K562 (cell line): ENCODE measurements at regions not wholly inside any gene's neighbourhood (a gene's known extent, or its start where the extent isn't known, plus 50 kb on each side); places are given as distances from the start of the nearest gene placed in this dataset.

Experiments
- ADNP ChIP-seq: fragments of 200-800 bp; sonication (Bioruptor generic); IDR thresholded peaks from 2 replicates; pipeline ENCODE4 v1.6.1; 2016; ENCODE audit warnings: missing genetic modification characterization, missing compliant biosample characterization
- BRCA1 ChIP-seq, 2 experiments: fragments of 450-650 bp in 1 of 2; sonication (generic) in 1 of 2; formaldehyde crosslinking in 1 of 2; IDR thresholded peaks; 2 replicates each; pipeline versions ENCODE4 v1.5.0 to v1.6.1; 2017 to 2020; ENCODE audit warnings: mild to moderate bottlenecking in 1 of 2, missing genetic modification reagents in 1 of 2
- CBFA2T2 ChIP-seq: fragments of 450-650 bp; conservative IDR thresholded peaks from 2 replicates; pipeline ENCODE4 v1.6.1; 2017; ENCODE audit warnings: mild to moderate bottlenecking
- CHAMP1 ChIP-seq: fragments of 450-650 bp; IDR thresholded peaks from 2 replicates; pipeline ENCODE4 v1.6.1; 2016; ENCODE audit warnings: mild to moderate bottlenecking
- DPF2 ChIP-seq: fragments of 450-650 bp; IDR thresholded peaks from 2 replicates; pipeline ENCODE4 v1.6.1; 2016
- HDAC8 ChIP-seq: fragments of 450-650 bp; IDR thresholded peaks from 2 replicates; pipeline ENCODE4 v1.6.1; 2016; ENCODE audit warnings: mild to moderate bottlenecking, missing genetic modification characterization, moderate library complexity, missing compliant biosample characterization
- HLTF ChIP-seq: fragments of 450-650 bp; IDR thresholded peaks from 2 replicates; pipeline ENCODE4 v1.6.1; 2016
- IFI16 ChIP-seq: fragments of 250-450 bp; sonication (Bioruptor Pico); IDR thresholded peaks from 2 replicates; pipeline ENCODE4 v2.1.2; 2022; ENCODE audit warnings: mild to moderate bottlenecking, inconsistent platforms
- KAT7 ChIP-seq: sonication (generic); formaldehyde crosslinking; IDR thresholded peaks from 2 replicates; pipeline ENCODE4 v1.8.0; 2022; ENCODE audit warnings: missing genetic modification reagents, mild to moderate bottlenecking, borderline replicate concordance
- NBN ChIP-seq: fragments of 450-650 bp; IDR thresholded peaks from 2 replicates; pipeline ENCODE4 v1.6.1; 2016; ENCODE audit warnings: low read depth, mild to moderate bottlenecking
- POLR2AphosphoS5 ChIP-seq: IDR thresholded peaks from 2 replicates; pipeline ENCODE4 v1.6.1; 2011; ENCODE audit warnings: mild to moderate bottlenecking, low read depth, low read length, moderate library complexity; ENCODE audit not compliant: control insufficient read depth, insufficient read depth
- PTTG1 ChIP-seq: fragments of 450-650 bp; IDR thresholded peaks from 2 replicates; pipeline ENCODE4 v1.6.1; 2016; ENCODE audit warnings: low read depth, mild to moderate bottlenecking, missing genetic modification characterization, missing compliant biosample characterization
- PYGO2 ChIP-seq: fragments of 450-650 bp; IDR thresholded peaks from 2 replicates; pipeline ENCODE4 v1.6.1; 2016; ENCODE audit warnings: mild to moderate bottlenecking, missing genetic modification characterization, moderate library complexity, missing compliant biosample characterization
- RB1 ChIP-seq: fragments of 450-650 bp; IDR thresholded peaks from 2 replicates; pipeline ENCODE4 v1.6.1; 2017; ENCODE audit warnings: low read depth, mild to moderate bottlenecking
- SAFB ChIP-seq: fragments of 200-400 bp; formaldehyde crosslinking; IDR thresholded peaks from 2 replicates; pipeline ENCODE4 v1.6.1; 2017; ENCODE audit warnings: low read depth, low read length, borderline replicate concordance
- SAFB2 ChIP-seq: fragments of 200-400 bp; formaldehyde crosslinking; IDR thresholded peaks from 2 replicates; pipeline ENCODE4 v1.6.1; 2018; ENCODE audit warnings: borderline replicate concordance, low read length, low read depth, moderate library complexity; ENCODE audit not compliant: severe bottlenecking
- SNRNP70 ChIP-seq: fragments of 200-400 bp; formaldehyde crosslinking; optimal IDR thresholded peaks from 2 replicates; pipeline ENCODE3; 2017; ENCODE audit warnings: low read depth, low read length
- TCF7L2 ChIP-seq: fragments of 150-350 bp; IDR thresholded peaks from 2 replicates; pipeline ENCODE4 v1.6.1; 2016; ENCODE audit warnings: low read depth, mild to moderate bottlenecking, low read length, moderate library complexity
- ZNF384 ChIP-seq: IDR thresholded peaks from 2 replicates; pipeline ENCODE4 v1.6.1; 2012; ENCODE audit warnings: low read depth, low read length, improper control_type of control experiment
- ZNF511 ChIP-seq: sonication (generic); formaldehyde crosslinking; IDR thresholded peaks from 2 replicates; pipeline ENCODE4 v1.8.0; 2022; ENCODE audit warnings: mild to moderate bottlenecking, missing genetic modification reagents
- TF ChIP-seq, protein P1 (sequence below), 3 experiments: fragments of 200-800 bp in 1 of 3; fragments of 250-450 bp in 1 of 3; fragments of 450-650 bp in 1 of 3; sonication (Bioruptor Pico) in 1 of 3; sonication (Bioruptor generic) in 1 of 3; formaldehyde crosslinking in 1 of 3; IDR thresholded peaks; 2 replicates each; pipeline versions ENCODE4 v1.6.1 to v1.8.0; 2016 to 2022; ENCODE audit warnings: mild to moderate bottlenecking in 2 of 3, missing genetic modification characterization in 2 of 3, missing compliant biosample characterization in 1 of 3, moderate library complexity in 1 of 3
- TF ChIP-seq, protein P2 (sequence below): fragments of 450-650 bp; formaldehyde crosslinking; IDR thresholded peaks from 2 replicates; pipeline ENCODE4 v1.4.0; 2020; ENCODE audit warnings: mild to moderate bottlenecking, moderate library complexity

DNA sequence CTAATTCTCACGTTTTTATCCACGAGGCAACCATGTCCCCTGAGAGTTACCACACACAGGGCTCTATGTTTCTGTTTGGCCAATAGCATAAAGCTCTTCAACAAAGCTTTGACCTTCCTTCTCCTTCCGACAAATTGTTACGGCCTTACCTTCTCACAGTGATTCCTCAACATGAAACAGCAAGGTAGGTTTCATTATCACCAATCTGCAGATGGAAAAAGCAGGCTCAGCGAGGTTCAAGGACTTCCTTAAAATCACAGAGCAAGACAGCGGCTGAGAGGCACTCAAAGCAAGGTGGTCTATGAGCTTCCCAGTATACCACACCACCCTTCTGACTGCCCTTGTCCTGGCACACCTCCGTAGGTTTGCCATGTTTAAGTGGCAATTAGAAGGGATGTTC, 360.0 kb downstream of the CD83 start (continued):
- TF ChIP-seq, protein P1, sequence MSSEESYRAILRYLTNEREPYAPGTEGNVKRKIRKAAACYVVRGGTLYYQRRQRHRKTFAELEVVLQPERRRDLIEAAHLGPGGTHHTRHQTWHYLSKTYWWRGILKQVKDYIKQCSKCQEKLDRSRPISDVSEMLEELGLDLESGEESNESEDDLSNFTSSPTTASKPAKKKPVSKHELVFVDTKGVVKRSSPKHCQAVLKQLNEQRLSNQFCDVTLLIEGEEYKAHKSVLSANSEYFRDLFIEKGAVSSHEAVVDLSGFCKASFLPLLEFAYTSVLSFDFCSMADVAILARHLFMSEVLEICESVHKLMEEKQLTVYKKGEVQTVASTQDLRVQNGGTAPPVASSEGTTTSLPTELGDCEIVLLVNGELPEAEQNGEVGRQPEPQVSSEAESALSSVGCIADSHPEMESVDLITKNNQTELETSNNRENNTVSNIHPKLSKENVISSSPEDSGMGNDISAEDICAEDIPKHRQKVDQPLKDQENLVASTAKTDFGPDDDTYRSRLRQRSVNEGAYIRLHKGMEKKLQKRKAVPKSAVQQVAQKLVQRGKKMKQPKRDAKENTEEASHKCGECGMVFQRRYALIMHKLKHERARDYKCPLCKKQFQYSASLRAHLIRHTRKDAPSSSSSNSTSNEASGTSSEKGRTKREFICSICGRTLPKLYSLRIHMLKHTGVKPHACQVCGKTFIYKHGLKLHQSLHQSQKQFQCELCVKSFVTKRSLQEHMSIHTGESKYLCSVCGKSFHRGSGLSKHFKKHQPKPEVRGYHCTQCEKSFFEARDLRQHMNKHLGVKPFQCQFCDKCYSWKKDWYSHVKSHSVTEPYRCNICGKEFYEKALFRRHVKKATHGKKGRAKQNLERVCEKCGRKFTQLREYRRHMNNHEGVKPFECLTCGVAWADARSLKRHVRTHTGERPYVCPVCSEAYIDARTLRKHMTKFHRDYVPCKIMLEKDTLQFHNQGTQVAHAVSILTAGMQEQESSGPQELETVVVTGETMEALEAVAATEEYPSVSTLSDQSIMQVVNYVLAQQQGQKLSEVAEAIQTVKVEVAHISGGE (CRISPR knock-in tag; IDR thresholded peaks at IDR 0.05), result no peak
- TF ChIP-seq IFI16 (CRISPR knock-in tag) (no peak), SAFB (no peak), PYGO2 (tag) (no peak), RB1 (no peak), PTTG1 (tag) (no peak), CHAMP1 (no peak), HDAC8 (tag) (no peak), ADNP (tag) (peak; percentile 9; the same call in 1 of the 2 replicates), ZNF384 (no peak), HLTF (no peak), KAT7 (CRISPR knock-in tag) (no peak; the same call in 1 of the 2 replicates), DPF2 (no peak), POLR2AphosphoS5 (no peak), CBFA2T2 (peak; percentile 42; the same call in 1 of the 2 replicates), ZNF511 (CRISPR knock-in tag) (no peak), BRCA1 (IDR thresholded peaks at IDR 0.05) (no peak), BRCA1 (CRISPR knock-in tag; IDR thresholded peaks at IDR 0.05) (no peak), TCF7L2 (no peak), SAFB2 (no peak), SNRNP70 (no peak), NBN (no peak)
- TF ChIP-seq, protein P2, sequence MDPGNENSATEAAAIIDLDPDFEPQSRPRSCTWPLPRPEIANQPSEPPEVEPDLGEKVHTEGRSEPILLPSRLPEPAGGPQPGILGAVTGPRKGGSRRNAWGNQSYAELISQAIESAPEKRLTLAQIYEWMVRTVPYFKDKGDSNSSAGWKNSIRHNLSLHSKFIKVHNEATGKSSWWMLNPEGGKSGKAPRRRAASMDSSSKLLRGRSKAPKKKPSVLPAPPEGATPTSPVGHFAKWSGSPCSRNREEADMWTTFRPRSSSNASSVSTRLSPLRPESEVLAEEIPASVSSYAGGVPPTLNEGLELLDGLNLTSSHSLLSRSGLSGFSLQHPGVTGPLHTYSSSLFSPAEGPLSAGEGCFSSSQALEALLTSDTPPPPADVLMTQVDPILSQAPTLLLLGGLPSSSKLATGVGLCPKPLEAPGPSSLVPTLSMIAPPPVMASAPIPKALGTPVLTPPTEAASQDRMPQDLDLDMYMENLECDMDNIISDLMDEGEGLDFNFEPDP (CRISPR knock-in tag), result no peak
